ENCODE measurements at regions not wholly inside any gene's neighbourhood (a gene's known extent, or its start where the extent isn't known, plus 50 kb on each side); places are given as distances from the start of the nearest gene placed in this dataset.

DNA sequence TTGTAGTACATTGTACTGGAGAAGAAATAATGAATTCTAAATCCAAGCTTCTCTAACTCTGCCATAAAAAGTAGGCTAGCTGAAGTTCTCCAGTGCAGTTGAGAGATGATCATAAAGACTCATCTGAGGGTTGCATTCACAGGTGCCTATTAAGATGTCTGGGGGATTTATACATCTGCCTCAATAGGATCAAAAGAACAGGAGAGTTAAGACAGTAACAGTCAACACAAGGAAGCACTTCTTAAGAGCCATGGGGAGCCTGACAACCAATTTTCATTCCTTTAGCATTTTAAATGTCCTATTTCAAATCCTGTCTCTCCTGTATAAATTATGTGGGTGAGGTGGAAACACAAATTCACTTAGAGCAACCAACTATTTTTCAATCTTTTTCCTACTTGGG is 432.4 kb upstream of the NWD2 start:
- no peak overlapping the region for H2AFZ ChIP-seq (ENCODE audit: low read length)
- TF ChIP-seq EZH2 (IDR thresholded peaks at IDR 0.05; ENCODE audit: borderline replicate concordance, low read length): no peak
- TF ChIP-seq, protein P1, sequence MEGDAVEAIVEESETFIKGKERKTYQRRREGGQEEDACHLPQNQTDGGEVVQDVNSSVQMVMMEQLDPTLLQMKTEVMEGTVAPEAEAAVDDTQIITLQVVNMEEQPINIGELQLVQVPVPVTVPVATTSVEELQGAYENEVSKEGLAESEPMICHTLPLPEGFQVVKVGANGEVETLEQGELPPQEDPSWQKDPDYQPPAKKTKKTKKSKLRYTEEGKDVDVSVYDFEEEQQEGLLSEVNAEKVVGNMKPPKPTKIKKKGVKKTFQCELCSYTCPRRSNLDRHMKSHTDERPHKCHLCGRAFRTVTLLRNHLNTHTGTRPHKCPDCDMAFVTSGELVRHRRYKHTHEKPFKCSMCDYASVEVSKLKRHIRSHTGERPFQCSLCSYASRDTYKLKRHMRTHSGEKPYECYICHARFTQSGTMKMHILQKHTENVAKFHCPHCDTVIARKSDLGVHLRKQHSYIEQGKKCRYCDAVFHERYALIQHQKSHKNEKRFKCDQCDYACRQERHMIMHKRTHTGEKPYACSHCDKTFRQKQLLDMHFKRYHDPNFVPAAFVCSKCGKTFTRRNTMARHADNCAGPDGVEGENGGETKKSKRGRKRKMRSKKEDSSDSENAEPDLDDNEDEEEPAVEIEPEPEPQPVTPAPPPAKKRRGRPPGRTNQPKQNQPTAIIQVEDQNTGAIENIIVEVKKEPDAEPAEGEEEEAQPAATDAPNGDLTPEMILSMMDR (IDR thresholded peaks at IDR 0.05; ENCODE audit: low read length): no peak
- no peaks in the 10 kb centered on the region for H3K27me3 ChIP-seq (ENCODE audit: insufficient read depth, low read length)
- no peak overlapping the region for H3K9ac ChIP-seq (ENCODE audit: low read length)
- H3K36me3 ChIP-seq (ENCODE audit: insufficient read depth, low read length): no peaks in the 10 kb centered on the region
- no peaks in the 10 kb centered on the region for H3K9me2 ChIP-seq (ENCODE audit: low read depth, low read length)
- no peaks in the 10 kb centered on the region for H3K9me3 ChIP-seq (ENCODE audit: low read length)
- no peak overlapping the region for H3K27ac ChIP-seq (ENCODE audit: low read depth, low read length, poor library complexity, severe bottlenecking)
- no peaks in the 10 kb centered on the region for H3K4me1 ChIP-seq (ENCODE audit: insufficient read depth, low read length, severe bottlenecking)
- no peak overlapping the region for H3K4me3 ChIP-seq (ENCODE audit: low read depth, low read length, poor library complexity, severe bottlenecking)
- no peaks in the 10 kb centered on the region for H3K79me2 ChIP-seq (ENCODE audit: insufficient read depth, low read length)
- H3F3A ChIP-seq (ENCODE audit: insufficient read depth, low read length): no peaks in the 10 kb centered on the region
- H4K20me1 ChIP-seq (ENCODE audit: insufficient read depth, low read length): no peaks in the 10 kb centered on the region
- H3K4me2 ChIP-seq (ENCODE audit: low read length): no peak overlapping the region

DNA sequence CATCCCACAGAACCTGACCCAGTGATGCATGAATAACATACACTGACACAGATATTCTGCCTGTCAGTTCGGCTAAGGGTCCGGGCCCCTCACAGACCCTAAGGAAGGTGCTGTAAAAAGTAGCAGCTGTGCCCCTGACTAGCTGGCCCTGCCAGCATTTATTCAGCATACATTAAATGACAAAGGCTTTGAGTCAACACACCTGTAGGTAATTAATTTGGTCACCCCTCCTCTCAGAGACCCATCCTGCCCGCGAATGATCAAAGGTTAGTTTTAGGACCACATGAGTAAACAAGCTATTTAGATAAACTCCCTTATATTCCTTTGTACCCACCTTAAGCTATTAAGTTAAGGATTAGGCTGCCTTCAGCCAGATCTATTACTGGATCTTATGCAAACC is 429.0 kb upstream of the NWD2 start:
- Histone ChIP-seq H3K4me2 (ENCODE audit: low read length) (no peak overlapping the region), H3K9me3 (ENCODE audit: low read length) (no peaks in the 10 kb centered on the region), H3K4me3 (ENCODE audit: low read depth, low read length, poor library complexity, severe bottlenecking) (no peak overlapping the region), H3K9me2 (ENCODE audit: low read depth, low read length) (no peaks in the 10 kb centered on the region), H3K4me1 (ENCODE audit: insufficient read depth, low read length, severe bottlenecking) (no peaks in the 10 kb centered on the region), H3K36me3 (ENCODE audit: insufficient read depth, low read length) (no peaks in the 10 kb centered on the region), H2AFZ (ENCODE audit: low read length) (no peak overlapping the region), H3K9ac (ENCODE audit: low read length) (no peak overlapping the region), H3K27me3 (ENCODE audit: insufficient read depth, low read length) (no peaks in the 10 kb centered on the region), H3K79me2 (ENCODE audit: insufficient read depth, low read length) (no peaks in the 10 kb centered on the region), H3F3A (ENCODE audit: insufficient read depth, low read length) (no peaks in the 10 kb centered on the region), H4K20me1 (ENCODE audit: insufficient read depth, low read length) (no peaks in the 10 kb centered on the region), H3K27ac (ENCODE audit: low read depth, low read length, poor library complexity, severe bottlenecking) (no peak overlapping the region)
- no peak for TF ChIP-seq EZH2 (IDR thresholded peaks at IDR 0.05; ENCODE audit: borderline replicate concordance, low read length)
- TF ChIP-seq, protein P1 (IDR thresholded peaks at IDR 0.05; ENCODE audit: low read length): no peak

DNA sequence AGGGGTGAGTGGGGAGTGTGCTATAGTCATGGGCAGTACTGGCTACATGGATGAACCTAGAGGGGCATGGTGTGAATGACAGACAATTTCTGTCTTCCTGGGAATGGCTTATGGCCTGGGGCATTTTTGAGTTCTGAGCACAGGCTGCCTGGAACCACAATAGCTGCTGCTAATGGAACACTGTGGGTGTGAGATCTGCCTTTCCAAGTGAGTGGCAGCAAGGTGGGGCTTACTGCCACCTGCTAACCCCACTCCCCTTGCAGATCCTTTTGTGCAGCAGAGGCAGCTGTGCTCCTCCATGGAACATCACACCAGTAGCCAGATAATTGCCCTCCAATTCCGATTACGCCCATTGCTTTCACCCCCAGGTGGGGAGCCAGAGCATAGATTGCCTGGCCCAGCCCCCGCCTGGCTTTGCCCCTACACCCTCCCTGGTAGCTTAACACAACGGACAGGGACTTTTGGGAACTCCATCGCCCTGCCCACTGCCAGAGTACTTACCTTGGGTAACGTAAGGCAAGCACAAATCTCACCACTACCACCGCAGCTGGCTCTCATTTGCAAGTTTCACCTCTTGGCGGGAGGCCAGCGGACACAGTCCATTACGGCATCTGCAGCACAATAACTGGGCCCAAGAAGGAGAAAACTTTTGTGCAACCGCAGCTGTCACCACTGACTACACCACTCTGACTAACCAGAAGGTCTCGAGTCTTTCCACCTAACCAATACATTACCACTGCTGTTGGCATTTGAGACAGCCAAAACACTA is 421.2 kb upstream of the NWD2 start:
- Histone ChIP-seq H3K9me3 (ENCODE audit: low read length) (no peaks in the 10 kb centered on the region), H2AFZ (ENCODE audit: low read length) (no peak overlapping the region), H3K4me2 (ENCODE audit: low read length) (peak overlapping the region; percentile 20; the same call in 1 of the 2 replicates)

More for the DNA sequence above, 421.2 kb upstream of the NWD2 start:
- Histone ChIP-seq H3K4me3 (ENCODE audit: low read depth, low read length, poor library complexity, severe bottlenecking) (no peak overlapping the region), H3K27ac (ENCODE audit: low read depth, low read length, poor library complexity, severe bottlenecking) (peak overlapping the region; percentile 58), H3K79me2 (ENCODE audit: insufficient read depth, low read length) (no peaks in the 10 kb centered on the region), H3K36me3 (ENCODE audit: insufficient read depth, low read length) (no peaks in the 10 kb centered on the region), H3K27me3 (ENCODE audit: insufficient read depth, low read length) (no peaks in the 10 kb centered on the region), H3F3A (ENCODE audit: insufficient read depth, low read length) (no peaks in the 10 kb centered on the region), H3K4me1 (ENCODE audit: insufficient read depth, low read length, severe bottlenecking) (peaks cover 12% of the 10 kb centered on the region), H3K9ac (ENCODE audit: low read length) (no peak overlapping the region), H4K20me1 (ENCODE audit: insufficient read depth, low read length) (no peaks in the 10 kb centered on the region), H3K9me2 (ENCODE audit: low read depth, low read length) (no peaks in the 10 kb centered on the region)
- TF ChIP-seq, protein P1 (IDR thresholded peaks at IDR 0.05; ENCODE audit: low read length): no peak
- TF ChIP-seq EZH2 (IDR thresholded peaks at IDR 0.05; ENCODE audit: borderline replicate concordance, low read length): no peak

Data from OCI-LY1 (cell line).